ENCODE measurements at regions not wholly inside any gene's neighbourhood (a gene's known extent, or its start where the extent isn't known, plus 50 kb on each side); places are given as distances from the start of the nearest gene placed in this dataset.

GRCh38 chr9:90024823-90025222, 420.0 kb downstream of the GADD45G start:
- DNase-seq (ENCODE audit: low spot score): no peak

DNA sequence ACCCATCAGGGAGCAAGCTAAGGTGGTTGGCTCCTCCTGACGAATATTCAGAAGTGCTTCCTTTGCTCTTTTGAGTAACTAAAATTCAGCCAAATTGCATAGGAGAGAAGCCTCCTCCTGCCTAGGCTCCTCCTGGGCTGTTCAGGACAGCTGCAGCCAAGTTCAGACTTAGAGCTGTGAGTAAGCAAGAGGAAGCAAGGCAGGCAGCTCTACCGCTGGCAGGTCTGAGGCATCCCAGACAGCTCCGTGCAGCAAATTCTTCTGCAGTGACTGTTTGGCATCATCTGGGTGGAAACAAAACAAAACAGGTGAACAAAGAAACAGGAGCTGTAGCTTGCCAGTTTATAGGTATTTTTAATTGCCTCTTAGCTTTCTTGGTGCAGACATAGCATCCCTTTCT, 421.0 kb downstream of the GADD45G start:
- no peak for DNase-seq (ENCODE audit: low spot score)

DNA sequence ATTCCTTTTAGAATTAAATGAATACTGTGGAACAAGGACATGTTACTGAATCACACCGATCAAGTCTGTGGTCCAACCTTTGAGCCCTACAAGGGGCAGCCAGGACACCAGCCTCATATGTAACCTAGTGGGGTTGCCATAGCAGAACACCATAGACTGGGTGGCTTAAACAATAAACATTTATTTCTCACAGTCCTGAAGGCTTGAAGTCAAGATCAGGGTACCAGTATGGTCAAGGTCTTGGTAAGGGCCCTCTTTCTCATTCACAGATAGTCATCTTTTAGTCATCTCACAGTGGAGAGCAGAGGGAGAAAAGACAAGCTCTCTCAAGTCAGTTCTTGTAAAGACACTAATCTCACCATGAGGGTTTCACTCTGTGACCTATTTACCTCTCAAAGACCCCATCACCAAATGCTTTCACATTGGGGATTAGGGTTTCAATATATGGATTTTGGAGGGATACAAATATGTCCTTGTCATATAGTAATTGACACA, 422.5 kb downstream of the GADD45G start:
- no peak for DNase-seq (ENCODE audit: low spot score)

GRCh38 chr9:90029386-90029785, 424.6 kb downstream of the GADD45G start:
- no peak for DNase-seq (ENCODE audit: low spot score)

DNA sequence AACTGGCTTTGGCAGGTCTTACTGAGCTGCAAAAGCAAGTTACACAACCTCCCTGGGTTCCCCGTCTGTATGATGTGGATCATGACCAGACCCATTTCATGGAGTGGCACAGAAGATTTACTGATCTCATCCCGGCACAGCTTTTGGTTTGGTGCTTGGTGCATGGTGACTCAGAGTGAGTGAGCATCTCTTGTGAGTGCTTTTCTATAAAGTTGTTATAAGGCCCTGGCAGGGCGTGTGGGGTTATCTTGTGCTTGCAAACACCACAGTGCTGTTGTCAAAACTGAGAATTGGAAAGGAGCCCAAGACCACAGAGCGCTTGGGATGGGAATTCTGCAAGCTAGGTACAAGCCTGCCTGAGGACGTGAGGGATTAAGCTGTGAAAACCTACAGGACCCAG, 425.2 kb downstream of the GADD45G start:
- peak; percentile 42 for DNase-seq (ENCODE audit: low spot score)

- no peak for DNase-seq (ENCODE audit: low spot score)
Measured at GRCh38 chr9:90032296-90033027, 427.6 kb downstream of the GADD45G start.

- DNase-seq (ENCODE audit: low spot score): no peak
Measured at GRCh38 chr9:90033028-90033650, 428.3 kb downstream of the GADD45G start.

DNA sequence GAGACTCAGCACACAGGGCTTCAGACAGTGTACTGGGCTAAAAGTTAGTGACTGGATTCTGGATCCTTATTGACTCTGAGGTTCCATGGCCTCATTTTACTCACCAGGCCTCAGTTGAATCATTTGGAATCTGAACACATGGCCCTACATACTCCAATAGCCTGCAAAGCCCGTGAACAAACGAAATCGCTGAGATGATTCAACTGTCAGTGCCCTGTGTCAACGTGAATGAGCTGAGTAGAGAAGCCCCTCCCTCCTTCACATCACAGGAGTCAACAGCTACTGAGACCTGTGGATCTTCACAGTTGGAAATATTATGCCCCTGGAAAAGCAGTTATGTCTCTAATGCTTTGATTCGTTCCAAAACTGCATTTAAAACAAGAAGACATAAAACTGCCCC, 429.3 kb downstream of the GADD45G start:
- no peak for DNase-seq (ENCODE audit: low spot score)

GRCh38 chr9:90035471-90035870, 430.7 kb downstream of the GADD45G start:
- no peak for DNase-seq (ENCODE audit: low spot score)

GRCh38 chr9:90037146-90037797, 432.5 kb downstream of the GADD45G start:
- DNase-seq (ENCODE audit: low spot score): no peak

DNA sequence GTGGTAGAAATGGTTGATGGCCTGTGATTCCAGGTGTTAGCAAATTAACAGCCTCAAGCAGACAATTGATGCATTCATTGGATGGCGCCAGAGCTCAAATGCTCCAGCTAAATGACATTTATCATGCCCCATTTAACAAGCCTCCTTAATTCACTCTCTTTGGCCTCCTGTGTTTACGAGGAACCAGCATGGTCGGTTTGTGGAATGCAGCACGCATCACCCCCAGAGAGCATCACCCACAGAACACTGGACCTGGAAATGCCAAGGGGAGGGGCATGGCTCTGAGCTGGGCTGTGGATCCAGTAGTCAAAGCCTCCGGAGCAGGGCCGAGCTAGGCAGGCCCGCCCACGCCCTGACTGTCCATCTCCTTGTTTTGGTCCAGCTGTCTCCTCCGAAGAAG, 434.0 kb downstream of the GADD45G start:
- DNase-seq (ENCODE audit: low spot score): no peak

- no peak for DNase-seq (ENCODE audit: low spot score)
Measured at GRCh38 chr9:90044263-90044662, 439.5 kb downstream of the GADD45G start.

DNA sequence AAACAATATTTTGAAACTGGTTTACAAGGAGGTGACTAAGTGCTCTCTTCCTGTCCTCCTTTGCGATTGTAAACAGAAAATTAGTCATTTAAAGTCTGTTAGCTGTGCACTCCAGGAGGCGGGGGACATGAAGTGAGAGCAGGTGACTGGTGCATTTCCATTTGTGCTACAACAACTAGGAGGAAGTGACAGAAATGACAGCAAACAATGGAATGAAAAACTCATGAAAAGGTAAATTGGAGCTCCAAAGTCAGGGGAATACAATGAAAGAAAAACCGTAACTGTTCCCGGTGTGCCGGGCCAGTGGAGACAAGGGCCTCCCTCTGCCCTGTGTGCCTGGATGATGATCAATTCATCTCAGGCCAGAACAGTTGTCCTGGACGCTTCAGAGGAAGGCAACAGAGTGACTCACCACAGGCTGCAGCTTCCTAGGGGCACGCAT, 439.9 kb downstream of the GADD45G start:
- DNase-seq (ENCODE audit: low spot score): peak; percentile 42

DNA sequence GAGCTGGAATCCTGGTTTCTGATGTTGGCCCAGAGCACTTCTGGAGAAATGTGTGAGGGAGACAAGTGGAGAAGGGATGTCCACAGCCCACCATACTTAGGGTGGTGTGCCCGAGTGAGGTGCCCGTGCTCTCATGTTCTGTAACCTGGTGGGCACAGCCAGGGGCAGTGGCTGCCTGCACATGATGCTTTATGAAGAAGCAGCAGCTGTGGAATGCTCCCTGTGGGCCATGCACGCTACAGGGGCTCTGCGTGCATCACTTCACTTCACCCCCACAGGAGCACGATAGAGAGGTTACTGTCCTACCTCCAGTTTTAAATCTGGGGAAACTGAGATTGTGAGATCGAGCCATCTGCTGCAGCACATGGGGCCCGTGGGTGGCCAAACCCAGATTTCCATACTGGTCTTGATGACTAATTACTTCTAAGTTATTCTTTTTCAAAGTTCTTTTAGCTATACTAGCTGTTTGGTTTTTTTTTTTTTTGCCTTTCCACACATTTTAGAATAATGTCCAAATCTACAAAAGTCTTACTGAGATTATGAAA, 441.6 kb downstream of the GADD45G start:
- DNase-seq (ENCODE audit: low spot score): no peak

DNA sequence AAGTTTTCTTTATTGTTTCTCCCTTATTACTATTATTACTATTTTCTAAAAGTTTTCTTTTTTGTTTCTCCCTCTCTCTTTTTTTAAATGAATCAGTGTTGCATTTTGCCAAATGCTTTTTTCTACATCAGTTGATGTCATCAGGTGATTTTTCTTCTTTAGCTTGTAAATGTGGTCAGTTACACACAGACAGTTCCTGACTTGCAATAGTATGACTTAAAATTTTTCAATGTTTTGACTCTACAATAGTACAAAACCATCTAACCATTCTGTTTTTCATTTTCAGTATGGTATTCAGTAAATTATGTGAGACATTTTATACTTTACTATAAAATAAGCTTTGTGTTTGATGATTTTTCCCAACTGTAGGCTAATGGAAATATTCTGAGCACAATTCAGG, 443.0 kb downstream of the GADD45G start:
- DNase-seq (ENCODE audit: low spot score): no peak

- DNase-seq (ENCODE audit: low spot score): no peak
Measured at GRCh38 chr9:90052366-90052765, 447.6 kb downstream of the GADD45G start.

- peak; percentile 11 for DNase-seq (ENCODE audit: low spot score)
Measured at GRCh38 chr9:90053027-90053426, 448.2 kb downstream of the GADD45G start.

DNA sequence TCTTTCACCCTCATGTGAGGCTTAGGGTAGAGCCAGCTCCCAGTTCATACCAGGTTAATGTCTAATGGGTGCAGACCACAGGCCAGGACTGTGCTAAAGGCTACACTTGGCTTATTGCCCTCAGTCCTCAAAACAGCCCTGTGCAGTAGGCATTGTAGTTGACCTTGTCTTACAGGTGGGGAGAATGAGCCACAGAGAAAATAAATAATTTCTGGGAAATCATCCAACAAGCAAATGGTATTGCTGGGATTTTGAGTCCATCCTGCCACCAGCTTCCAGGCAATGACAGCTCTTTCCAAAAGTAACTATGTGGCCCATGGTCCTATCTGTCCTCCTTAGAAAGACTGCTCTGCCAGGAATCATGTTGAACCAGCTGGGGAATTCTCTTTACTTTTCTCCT, 450.0 kb downstream of the GADD45G start:
- DNase-seq (ENCODE audit: low spot score): no peak

DNA sequence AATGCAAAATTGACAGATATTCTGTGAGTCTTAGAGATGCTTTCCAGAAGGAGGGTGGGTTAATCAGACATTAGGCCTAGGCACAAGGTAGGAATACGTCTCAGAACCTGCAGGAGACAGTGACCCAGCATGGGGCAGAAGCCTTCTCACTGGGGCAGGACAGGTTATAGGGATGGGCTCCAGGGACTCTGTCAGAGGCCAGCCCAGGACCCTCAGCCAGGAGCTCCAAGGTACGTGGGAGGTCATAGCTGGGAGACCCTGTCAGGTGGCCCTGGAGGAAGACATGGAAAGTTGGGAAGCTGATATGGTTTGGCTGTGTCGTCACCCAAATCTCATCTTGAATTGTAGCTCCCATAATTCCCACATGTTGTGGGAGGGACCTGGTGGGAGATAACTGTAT, 450.4 kb downstream of the GADD45G start:
- DNase-seq (ENCODE audit: low spot score): no peak

- DNase-seq (ENCODE audit: low spot score): no peak
Measured at GRCh38 chr9:90057361-90057760, 452.5 kb downstream of the GADD45G start.

- DNase-seq (ENCODE audit: low spot score): no peak
Measured at GRCh38 chr9:90058182-90058763, 453.5 kb downstream of the GADD45G start.

DNA sequence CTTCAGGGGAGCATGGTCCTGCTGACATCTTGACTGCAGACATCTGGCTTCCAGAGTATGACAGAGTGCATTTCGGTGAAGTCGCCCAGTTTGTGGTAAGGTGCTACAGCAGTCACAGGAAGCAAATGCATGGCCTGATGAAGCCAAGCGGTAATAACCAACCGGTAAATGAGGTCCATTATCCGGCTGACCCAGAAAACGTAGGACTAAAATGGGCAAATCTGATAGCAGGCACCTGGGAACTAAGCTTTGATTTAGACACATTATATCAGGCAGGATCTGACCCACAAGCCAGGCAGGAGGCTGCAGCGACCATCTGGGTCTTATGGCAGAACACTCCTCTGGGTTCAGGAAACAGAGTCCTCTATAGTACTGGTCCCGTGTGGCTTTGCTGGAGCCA, 454.6 kb downstream of the GADD45G start:
- no peak for DNase-seq (ENCODE audit: low spot score)

- DNase-seq (ENCODE audit: low spot score): no peak
Measured at GRCh38 chr9:90060256-90060655, 455.4 kb downstream of the GADD45G start.
